Ishikawa (cell line): ENCODE measurements at regions not wholly inside any gene's neighbourhood (a gene's known extent, or its start where the extent isn't known, plus 50 kb on each side); places are given as distances from the start of the nearest gene placed in this dataset.

Experiments
- CEBPB ChIP-seq: IDR thresholded peaks from 2 replicates; pipeline ENCODE4 v1.6.1; 2012
- CREB1 ChIP-seq: IDR thresholded peaks from 2 replicates; pipeline ENCODE4 v1.6.1; 2012; ENCODE audit warnings: low read depth
- EGR1 ChIP-seq: IDR thresholded peaks from 2 replicates; pipeline ENCODE4 v1.6.1; 2012
- EP300 ChIP-seq: IDR thresholded peaks from 2 replicates; pipeline ENCODE4 v1.6.1; 2012; ENCODE audit warnings: borderline replicate concordance
- FOXM1 ChIP-seq: IDR thresholded peaks from 2 replicates; pipeline ENCODE4 v1.6.1; 2012; ENCODE audit warnings: low read depth, borderline replicate concordance
- MAX ChIP-seq: IDR thresholded peaks from 2 replicates; pipeline ENCODE4 v1.6.1; 2012
- NFIC ChIP-seq: IDR thresholded peaks from 2 replicates; pipeline ENCODE4 v1.6.1; 2012
- RAD21 ChIP-seq: IDR thresholded peaks from 2 replicates; pipeline ENCODE4 v1.6.1; 2012; ENCODE audit warnings: low read depth
- TAF1 ChIP-seq: IDR thresholded peaks from 2 replicates; pipeline ENCODE4 v1.6.1; 2012; ENCODE audit warnings: low read depth, mild to moderate bottlenecking
- TCF12 ChIP-seq: IDR thresholded peaks from 2 replicates; pipeline ENCODE4 v1.6.1; 2012; ENCODE audit warnings: low read depth
- TEAD4 ChIP-seq: IDR thresholded peaks from 2 replicates; pipeline ENCODE4 v1.6.1; 2012
- YY1 ChIP-seq: IDR thresholded peaks from 2 replicates; pipeline ENCODE4 v1.6.1; 2012; ENCODE audit warnings: low read depth
- ZBTB7A ChIP-seq: IDR thresholded peaks from 2 replicates; pipeline ENCODE4 v1.6.1; 2012; ENCODE audit warnings: low read depth
- TF ChIP-seq, protein P1 (sequence below): IDR thresholded peaks from 2 replicates; pipeline ENCODE4 v1.6.1; 2012
- TF ChIP-seq, protein P2 (sequence below): IDR thresholded peaks from 2 replicates; pipeline ENCODE4 v1.6.1; 2012; ENCODE audit warnings: low read depth, mild to moderate bottlenecking

GRCh38 chr3:104781112-104781511 is 585.6 kb upstream of the ALCAM start:
- TF ChIP-seq RAD21 (no peak), TEAD4 (no peak), ZBTB7A (no peak), EGR1 (no peak), EP300 (no peak), CEBPB (no peak), NFIC (no peak), CREB1 (no peak)

DNA sequence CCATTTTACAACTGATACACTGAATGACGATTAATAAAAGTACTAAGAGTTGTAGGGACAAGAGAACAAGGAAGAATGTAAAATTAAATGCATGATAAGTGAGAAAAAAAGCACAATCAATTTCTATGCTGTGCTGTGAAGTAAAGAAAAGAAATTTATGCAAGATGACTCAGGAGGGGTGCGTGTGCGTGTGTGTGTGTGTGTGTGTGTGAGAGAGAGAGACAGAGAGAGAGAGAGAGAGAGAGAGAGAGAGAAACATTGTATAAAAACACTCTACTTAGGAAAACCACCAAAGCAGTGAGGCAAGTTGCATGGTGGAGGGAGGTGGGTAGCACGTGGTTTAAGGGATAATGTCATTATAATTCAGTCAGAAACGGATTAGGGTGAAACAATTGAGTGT is 580.8 kb upstream of the ALCAM start:
- TF ChIP-seq MAX = no peak
- no peak for TF ChIP-seq CEBPB
- TF ChIP-seq TCF12 = no peak
- no peak for TF ChIP-seq NFIC
- no peak for TF ChIP-seq TAF1
- no peak for TF ChIP-seq CREB1
- TF ChIP-seq TEAD4 = no peak
- no peak for TF ChIP-seq FOXM1
- TF ChIP-seq EP300 = no peak
- TF ChIP-seq, protein P1, sequence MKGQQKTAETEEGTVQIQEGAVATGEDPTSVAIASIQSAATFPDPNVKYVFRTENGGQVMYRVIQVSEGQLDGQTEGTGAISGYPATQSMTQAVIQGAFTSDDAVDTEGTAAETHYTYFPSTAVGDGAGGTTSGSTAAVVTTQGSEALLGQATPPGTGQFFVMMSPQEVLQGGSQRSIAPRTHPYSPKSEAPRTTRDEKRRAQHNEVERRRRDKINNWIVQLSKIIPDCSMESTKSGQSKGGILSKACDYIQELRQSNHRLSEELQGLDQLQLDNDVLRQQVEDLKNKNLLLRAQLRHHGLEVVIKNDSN = no peak
- TF ChIP-seq YY1 = no peak

GRCh38 chr3:104787306-104787705 is 579.4 kb upstream of the ALCAM start:
- TF ChIP-seq RAD21 (no peak), FOXM1 (no peak), MAX (no peak), NFIC (no peak), CEBPB (no peak), ZBTB7A (no peak), YY1 (no peak)
- TF ChIP-seq, protein P1 = no peak
- TF ChIP-seq, protein P2, sequence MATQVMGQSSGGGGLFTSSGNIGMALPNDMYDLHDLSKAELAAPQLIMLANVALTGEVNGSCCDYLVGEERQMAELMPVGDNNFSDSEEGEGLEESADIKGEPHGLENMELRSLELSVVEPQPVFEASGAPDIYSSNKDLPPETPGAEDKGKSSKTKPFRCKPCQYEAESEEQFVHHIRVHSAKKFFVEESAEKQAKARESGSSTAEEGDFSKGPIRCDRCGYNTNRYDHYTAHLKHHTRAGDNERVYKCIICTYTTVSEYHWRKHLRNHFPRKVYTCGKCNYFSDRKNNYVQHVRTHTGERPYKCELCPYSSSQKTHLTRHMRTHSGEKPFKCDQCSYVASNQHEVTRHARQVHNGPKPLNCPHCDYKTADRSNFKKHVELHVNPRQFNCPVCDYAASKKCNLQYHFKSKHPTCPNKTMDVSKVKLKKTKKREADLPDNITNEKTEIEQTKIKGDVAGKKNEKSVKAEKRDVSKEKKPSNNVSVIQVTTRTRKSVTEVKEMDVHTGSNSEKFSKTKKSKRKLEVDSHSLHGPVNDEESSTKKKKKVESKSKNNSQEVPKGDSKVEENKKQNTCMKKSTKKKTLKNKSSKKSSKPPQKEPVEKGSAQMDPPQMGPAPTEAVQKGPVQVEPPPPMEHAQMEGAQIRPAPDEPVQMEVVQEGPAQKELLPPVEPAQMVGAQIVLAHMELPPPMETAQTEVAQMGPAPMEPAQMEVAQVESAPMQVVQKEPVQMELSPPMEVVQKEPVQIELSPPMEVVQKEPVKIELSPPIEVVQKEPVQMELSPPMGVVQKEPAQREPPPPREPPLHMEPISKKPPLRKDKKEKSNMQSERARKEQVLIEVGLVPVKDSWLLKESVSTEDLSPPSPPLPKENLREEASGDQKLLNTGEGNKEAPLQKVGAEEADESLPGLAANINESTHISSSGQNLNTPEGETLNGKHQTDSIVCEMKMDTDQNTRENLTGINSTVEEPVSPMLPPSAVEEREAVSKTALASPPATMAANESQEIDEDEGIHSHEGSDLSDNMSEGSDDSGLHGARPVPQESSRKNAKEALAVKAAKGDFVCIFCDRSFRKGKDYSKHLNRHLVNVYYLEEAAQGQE = no peak

DNA sequence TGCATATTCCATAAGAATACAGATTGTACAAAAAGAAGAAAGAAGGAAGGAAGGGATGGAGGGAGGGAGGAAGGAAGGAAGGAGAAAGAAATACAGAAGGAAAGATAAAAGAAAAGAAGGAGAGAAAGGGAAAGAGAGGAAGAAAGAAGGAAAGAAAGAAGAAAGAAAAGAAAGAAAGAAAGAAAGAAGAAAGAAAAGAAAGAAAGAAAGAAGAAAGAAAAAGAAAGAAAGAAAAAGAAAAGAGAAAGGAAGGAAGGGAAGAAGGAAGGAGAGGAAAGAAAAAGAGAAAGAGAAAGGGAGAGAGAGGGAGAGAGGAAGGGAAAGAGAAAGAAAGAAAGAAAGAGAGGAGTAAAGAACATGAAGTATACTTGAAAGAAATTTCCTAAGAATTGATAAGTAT is 577.9 kb upstream of the ALCAM start:
- no peak for TF ChIP-seq EGR1
- TF ChIP-seq TEAD4 = no peak
- TF ChIP-seq RAD21 = no peak
- no peak for TF ChIP-seq TAF1
- TF ChIP-seq, protein P1 = no peak
- TF ChIP-seq CREB1 = no peak
- TF ChIP-seq TCF12 = no peak
- TF ChIP-seq FOXM1 = no peak
- no peak for TF ChIP-seq ZBTB7A

DNA sequence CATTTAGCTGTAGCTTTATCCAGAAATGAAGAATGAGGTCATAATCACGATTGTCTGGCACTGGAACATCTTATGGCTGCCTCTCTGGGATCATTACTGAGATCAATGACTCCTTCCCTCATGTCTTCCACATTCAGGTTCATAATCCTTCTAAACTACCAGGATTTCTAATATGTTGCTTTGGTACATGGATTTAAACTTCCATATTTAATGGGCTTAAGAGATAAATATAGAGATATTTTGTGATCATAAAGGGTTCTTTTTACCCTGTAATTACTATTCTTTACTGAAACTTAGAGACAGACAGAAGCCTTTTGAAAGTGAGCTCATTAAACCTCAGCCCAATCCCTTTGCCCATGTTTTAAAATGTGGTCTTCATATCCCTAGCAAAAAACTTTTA is 575.4 kb upstream of the ALCAM start:
- TF ChIP-seq CREB1 = no peak
- TF ChIP-seq, protein P1 = no peak
- TF ChIP-seq, protein P2 = no peak
- no peak for TF ChIP-seq RAD21
- TF ChIP-seq FOXM1 = no peak
- no peak for TF ChIP-seq TEAD4
- no peak for TF ChIP-seq TCF12
- no peak for TF ChIP-seq EGR1
- no peak for TF ChIP-seq YY1
- no peak for TF ChIP-seq CEBPB
- no peak for TF ChIP-seq EP300
- no peak for TF ChIP-seq NFIC
- no peak for TF ChIP-seq MAX
- TF ChIP-seq ZBTB7A = no peak
- TF ChIP-seq TAF1 = no peak
